Stomach smooth muscle (tissue), 2 donors: ENCODE measurements at regions not wholly inside any gene's neighbourhood (a gene's known extent, or its start where the extent isn't known, plus 50 kb on each side); places are given as distances from the start of the nearest gene placed in this dataset.

Experiments used
- H3K27ac ChIP-seq: one replicate; pipeline ENCODE4 v1.7.0; 2013; ENCODE audit warnings: mild to moderate bottlenecking, low read length, inconsistent platforms
- H3K27me3 ChIP-seq, 2 donors: one replicate each; pipeline ENCODE4 v1.7.0; 2013; ENCODE audit warnings: low read length in 2 of 2; ENCODE audit not compliant: insufficient read depth in 2 of 2, control insufficient read depth in 1 of 2
- H3K36me3 ChIP-seq, 2 donors: one replicate each; pipeline ENCODE4 v1.7.0; 2013; ENCODE audit warnings: low read length in 2 of 2; ENCODE audit not compliant: control insufficient read depth in 2 of 2, insufficient read depth in 2 of 2
- H3K4me1 ChIP-seq: one replicate; pipeline ENCODE4 v1.7.0; 2013; ENCODE audit warnings: low read length; ENCODE audit not compliant: control insufficient read depth, insufficient read depth
- H3K4me3 ChIP-seq, 2 donors: one replicate each; pipeline ENCODE4 v1.7.0; 2013; ENCODE audit warnings: low read length in 2 of 2
- H3K9ac ChIP-seq, 2 donors: one replicate each; pipeline ENCODE4 v1.7.0; 2013; ENCODE audit warnings: low read length in 2 of 2, mild to moderate bottlenecking in 1 of 2
- H3K9me3 ChIP-seq, 2 donors: one replicate each; pipeline ENCODE4 v1.7.0; 2013; ENCODE audit warnings: low read length in 2 of 2; ENCODE audit not compliant: control insufficient read depth in 2 of 2
- donor health status: healthy.
- donor health status: Pancreatic carcinoma.

- Histone ChIP-seq H3K27me3 (no peaks in the 10 kb centered on the region), H3K9ac (no peak overlapping the region), H3K36me3 (no peaks in the 10 kb centered on the region), H3K27ac (no peak overlapping the region), H3K4me1 (no peaks in the 10 kb centered on the region), H3K4me3 (no peak overlapping the region), H3K9me3 (peaks cover 9 to 12% of the 10 kb centered on the region in 2 donors)
Measured at GRCh38 chr9:88037285-88037845, 63.0 kb upstream of the CDK20 start.

GRCh38 chr9:88034964-88035363 is 60.6 kb upstream of the CDK20 start:
- Histone ChIP-seq H3K9ac (no peak overlapping the region), H3K36me3 (no peaks in the 10 kb centered on the region), H3K27ac (no peak overlapping the region), H3K4me1 (no peaks in the 10 kb centered on the region), H3K4me3 (no peak overlapping the region), H3K9me3 (peaks cover 9 to 12% of the 10 kb centered on the region in 2 donors), H3K27me3 (no peaks in the 10 kb centered on the region)

- H3K9ac ChIP-seq, result no peak overlapping the region
- H3K4me3 ChIP-seq, result no peak overlapping the region
- H3K9me3 ChIP-seq, result peaks cover 9 to 12% of the 10 kb centered on the region in 2 donors
- no peak overlapping the region for H3K27ac ChIP-seq
- no peaks in the 10 kb centered on the region for H3K27me3 ChIP-seq
- no peaks in the 10 kb centered on the region for H3K36me3 ChIP-seq
- H3K4me1 ChIP-seq, result no peaks in the 10 kb centered on the region
Measured at GRCh38 chr9:88033359-88033702, 59.0 kb upstream of the CDK20 start.

- no peaks in the 10 kb centered on the region for H3K36me3 ChIP-seq
- H3K4me1 ChIP-seq, result no peaks in the 10 kb centered on the region
- no peak overlapping the region for H3K9ac ChIP-seq
- H3K9me3 ChIP-seq, result no peaks in the 10 kb centered on the region
- no peaks in the 10 kb centered on the region for H3K27me3 ChIP-seq
- H3K4me3 ChIP-seq, result no peak overlapping the region
- H3K27ac ChIP-seq, result no peak overlapping the region
Measured at GRCh38 chr9:88028338-88028737, 54.0 kb upstream of the CDK20 start.

- no peak overlapping the region for H3K4me3 ChIP-seq
- H3K27me3 ChIP-seq, result no peaks in the 10 kb centered on the region
- no peaks in the 10 kb centered on the region for H3K36me3 ChIP-seq
Measured at GRCh38 chr9:88026118-88026479, 51.8 kb upstream of the CDK20 start.

GRCh38 chr9:88025411-88026117 is 51.2 kb upstream of the CDK20 start:
- no peaks in the 10 kb centered on the region for H3K27me3 ChIP-seq
- no peak overlapping the region for H3K27ac ChIP-seq
- no peaks in the 10 kb centered on the region for H3K36me3 ChIP-seq
- no peaks in the 10 kb centered on the region for H3K4me1 ChIP-seq
- H3K4me3 ChIP-seq, result no peak overlapping the region
- H3K9ac ChIP-seq, result no peak overlapping the region
- H3K9me3 ChIP-seq, result no peaks in the 10 kb centered on the region

More at GRCh38 chr9:88026118-88026479, 51.8 kb upstream of the CDK20 start:
- Histone ChIP-seq H3K4me1 (no peaks in the 10 kb centered on the region), H3K27ac (no peak overlapping the region), H3K9ac (no peak overlapping the region), H3K9me3 (no peaks in the 10 kb centered on the region)

- H3K4me3 ChIP-seq, result no peak overlapping the region
- no peak overlapping the region for H3K9ac ChIP-seq
- no peaks in the 10 kb centered on the region for H3K9me3 ChIP-seq
- H3K27ac ChIP-seq, result no peak overlapping the region
- H3K27me3 ChIP-seq, result no peaks in the 10 kb centered on the region
- no peaks in the 10 kb centered on the region for H3K4me1 ChIP-seq
- H3K36me3 ChIP-seq, result no peaks in the 10 kb centered on the region
Measured at GRCh38 chr9:88024896-88025295, 50.6 kb upstream of the CDK20 start.
